Right lung (tissue), 2 donors: ENCODE measurements at regions not wholly inside any gene's neighbourhood (a gene's known extent, or its start where the extent isn't known, plus 50 kb on each side); places are given as distances from the start of the nearest gene placed in this dataset.
A peak's percentile ranks its signal among the peaks of the same experiment; 100 is the strongest.

Source experiments
- DNase-seq, 2 donors: peaks; one replicate each; pipeline ENCODE4 v3.0.0-alpha.2; 2013

DNA sequence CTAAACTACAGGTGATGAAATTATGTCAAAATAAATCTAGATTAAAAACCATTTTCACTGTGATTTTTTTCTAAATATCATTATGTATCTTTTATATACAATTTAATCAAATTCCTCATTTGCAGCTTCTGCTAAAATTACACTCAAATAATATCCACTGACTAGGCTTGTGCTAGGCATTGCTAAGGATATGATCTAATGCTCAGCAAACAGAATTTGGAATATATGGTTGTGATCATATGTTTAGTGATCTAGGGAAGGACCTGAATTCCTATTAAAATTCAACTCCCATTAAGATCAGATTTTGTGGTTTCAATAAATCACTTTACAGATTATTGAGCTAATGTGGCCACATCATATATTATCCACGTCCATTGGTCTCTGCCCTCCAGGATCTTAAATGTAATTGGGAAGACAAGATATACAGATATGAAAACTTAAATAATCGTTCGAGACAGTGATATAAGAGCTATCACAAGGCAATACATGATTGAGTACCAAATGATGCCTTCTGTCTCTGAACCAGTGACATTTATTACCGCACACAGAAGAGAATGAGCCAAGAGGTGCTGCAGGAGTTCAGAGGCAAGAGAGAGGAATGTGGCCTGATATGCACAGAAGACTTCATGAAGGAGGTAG, 206.0 kb upstream of the RPS6KA3 start:
- DNase-seq: no peak

- DNase-seq: no peak
Measured at GRCh38 chrX:20472148-20472547, 205.4 kb upstream of the RPS6KA3 start.

DNA sequence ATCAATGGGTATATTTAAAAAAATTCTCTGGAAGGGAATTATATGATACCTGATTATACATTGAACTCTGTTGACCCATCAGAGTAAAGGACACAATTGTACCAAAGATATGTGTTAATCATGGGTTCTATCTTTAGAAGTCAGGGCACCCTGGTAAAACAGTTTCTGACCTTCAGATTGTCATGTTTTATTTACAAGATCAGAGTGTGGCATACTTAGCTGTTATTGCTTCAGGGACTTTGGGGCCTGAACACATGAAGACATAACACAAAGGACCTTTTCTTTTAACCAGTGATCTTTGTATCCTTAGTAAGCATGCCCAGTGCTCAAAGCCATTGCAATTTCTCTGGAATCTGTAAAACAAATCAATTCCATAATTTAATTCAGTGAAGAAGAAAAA, 204.8 kb upstream of the RPS6KA3 start:
- DNase-seq: no peak

DNA sequence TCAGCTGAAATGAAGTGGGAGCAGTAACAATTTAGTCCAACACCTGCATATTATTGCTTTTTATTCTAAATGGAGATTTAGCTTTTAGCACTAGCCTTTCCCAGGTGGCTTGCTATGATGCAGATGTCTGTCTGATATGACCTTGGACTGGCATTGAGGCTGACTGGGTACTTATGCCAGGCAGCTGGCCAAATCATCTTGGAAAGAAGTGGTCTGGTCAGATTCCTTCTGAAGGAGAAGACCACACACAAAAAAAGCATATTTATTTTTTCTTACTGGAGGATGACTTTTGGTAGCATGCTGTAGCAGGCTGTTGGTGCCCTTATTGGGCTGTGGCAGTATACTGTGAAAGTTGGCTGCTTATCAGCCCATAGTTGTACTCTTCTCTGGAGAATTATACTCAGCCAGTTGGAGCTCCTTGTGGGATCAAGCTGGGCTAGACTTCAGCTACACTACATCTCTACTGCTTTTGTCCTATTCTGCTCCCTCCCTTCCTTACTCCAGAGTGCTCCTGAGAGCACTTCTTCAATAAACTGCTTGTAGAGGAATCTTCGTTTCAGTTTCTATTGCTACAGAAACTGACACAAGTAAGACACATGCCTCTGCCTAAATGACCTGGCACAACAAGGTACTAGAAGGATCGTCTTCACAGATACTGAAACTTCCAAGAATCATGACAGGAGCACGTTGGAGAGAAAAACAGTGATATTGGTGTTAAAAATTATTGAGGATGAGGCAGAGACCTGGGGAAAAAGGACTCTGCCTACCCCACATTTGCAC, 196.8 kb upstream of the RPS6KA3 start:
- no peak for DNase-seq

DNA sequence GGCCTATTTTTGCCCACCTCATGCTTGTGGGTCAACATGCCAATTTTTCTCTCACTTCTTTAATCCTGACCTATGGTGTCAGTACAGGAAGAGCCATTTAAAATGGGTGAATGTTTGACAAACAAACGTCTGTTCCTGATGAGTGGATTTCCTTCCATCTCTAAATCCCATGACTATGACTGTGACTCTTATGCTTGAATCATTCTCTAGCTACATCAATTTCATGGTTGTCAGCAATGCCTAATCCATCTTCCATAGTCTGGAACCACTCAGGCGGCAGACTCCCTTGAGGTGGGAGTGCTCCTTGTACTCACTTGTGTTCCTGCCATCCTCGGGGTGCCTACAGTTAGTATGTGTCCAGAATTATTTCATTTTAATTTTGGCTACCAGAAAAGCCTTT, 194.9 kb upstream of the RPS6KA3 start:
- no peak for DNase-seq

GRCh38 chrX:20461002-20461401, 194.3 kb upstream of the RPS6KA3 start:
- no peak for DNase-seq

- DNase-seq: no peak
Measured at GRCh38 chrX:20459410-20460350, 193.0 kb upstream of the RPS6KA3 start.

- no peak for DNase-seq
Measured at GRCh38 chrX:20456971-20457370, 190.3 kb upstream of the RPS6KA3 start.

DNA sequence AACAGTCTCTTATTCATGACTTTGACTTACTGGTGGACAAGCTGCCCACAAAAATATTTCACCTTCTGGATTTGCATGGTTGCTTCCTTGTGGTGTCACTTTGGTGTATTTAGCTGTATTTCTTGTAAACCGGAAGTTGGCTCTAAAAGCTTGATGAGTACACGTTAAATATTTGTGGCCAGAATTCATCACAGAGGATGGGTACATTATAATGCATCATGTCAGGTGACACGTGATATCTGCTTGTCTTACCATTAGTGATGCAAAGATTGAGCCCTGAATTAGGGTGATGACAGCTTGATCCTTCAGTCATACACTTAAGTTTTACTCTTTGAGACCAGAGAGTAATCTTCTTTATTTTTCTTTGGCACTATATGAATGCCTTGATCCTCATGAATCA, 188.3 kb upstream of the RPS6KA3 start:
- DNase-seq: no peak

- no peak for DNase-seq
Measured at GRCh38 chrX:20454117-20454516, 187.4 kb upstream of the RPS6KA3 start.

- DNase-seq: no peak
Measured at GRCh38 chrX:20452487-20452886, 185.8 kb upstream of the RPS6KA3 start.

DNA sequence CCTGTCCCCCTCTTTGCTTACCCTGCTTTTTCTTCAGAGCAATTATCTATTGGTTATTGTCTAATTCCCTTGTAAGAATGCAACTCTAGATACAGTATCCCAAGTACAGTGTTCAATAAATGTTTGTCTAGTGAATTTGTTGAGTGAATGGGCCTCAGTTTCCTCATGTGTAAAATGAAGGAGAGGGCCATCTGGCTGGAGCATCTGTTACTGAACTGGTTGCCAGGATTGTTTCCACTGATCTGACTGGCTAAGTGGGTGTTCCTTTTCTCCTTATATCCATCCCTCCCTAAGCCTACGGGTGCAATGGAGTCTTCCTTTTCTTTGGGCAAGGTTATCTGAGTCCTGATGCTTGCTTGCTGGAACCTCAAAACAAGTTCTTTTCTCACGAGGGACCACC, 185.2 kb upstream of the RPS6KA3 start:
- DNase-seq: no peak

DNA sequence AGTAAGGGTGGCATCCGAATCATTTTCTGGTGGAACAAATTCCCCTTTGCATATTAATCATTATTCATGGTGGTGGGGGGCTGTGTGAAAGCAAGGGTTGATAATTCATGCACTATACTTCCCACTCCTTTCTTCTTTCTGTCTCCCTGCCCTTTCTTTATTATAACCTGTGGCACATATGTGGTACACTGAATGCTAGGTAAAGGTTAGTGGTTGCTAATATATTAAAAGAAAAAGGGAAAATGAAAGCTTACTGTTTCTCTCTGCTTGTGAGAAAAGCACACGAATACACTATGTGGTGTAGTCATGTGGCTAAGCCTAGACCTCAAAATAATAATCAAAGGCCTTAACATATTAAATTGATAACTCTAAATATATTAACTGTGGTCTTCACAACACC, 178.4 kb upstream of the RPS6KA3 start:
- no peak for DNase-seq

GRCh38 chrX:20442597-20442996, 175.9 kb upstream of the RPS6KA3 start:
- peak; percentile 31 to 55 for DNase-seq

DNA sequence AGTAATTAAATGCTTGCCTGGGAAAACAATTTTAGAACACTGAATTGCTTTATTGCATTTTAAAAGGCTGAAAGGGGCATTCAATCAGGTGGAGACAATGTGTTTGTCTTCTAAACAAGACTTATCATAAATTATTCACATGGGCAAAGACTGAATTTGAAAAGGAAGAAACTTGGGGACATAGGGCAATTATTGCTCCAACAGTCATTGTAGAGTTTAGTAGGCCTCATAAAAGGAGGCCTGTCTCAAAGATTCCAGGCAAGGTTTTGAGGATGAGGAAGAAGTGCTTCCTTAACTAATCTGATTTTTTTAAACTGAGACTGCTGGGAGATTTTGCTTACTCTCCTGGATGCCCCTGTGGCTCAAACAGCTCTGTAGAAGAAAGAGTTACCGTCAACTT, 174.4 kb upstream of the RPS6KA3 start:
- no peak for DNase-seq

DNA sequence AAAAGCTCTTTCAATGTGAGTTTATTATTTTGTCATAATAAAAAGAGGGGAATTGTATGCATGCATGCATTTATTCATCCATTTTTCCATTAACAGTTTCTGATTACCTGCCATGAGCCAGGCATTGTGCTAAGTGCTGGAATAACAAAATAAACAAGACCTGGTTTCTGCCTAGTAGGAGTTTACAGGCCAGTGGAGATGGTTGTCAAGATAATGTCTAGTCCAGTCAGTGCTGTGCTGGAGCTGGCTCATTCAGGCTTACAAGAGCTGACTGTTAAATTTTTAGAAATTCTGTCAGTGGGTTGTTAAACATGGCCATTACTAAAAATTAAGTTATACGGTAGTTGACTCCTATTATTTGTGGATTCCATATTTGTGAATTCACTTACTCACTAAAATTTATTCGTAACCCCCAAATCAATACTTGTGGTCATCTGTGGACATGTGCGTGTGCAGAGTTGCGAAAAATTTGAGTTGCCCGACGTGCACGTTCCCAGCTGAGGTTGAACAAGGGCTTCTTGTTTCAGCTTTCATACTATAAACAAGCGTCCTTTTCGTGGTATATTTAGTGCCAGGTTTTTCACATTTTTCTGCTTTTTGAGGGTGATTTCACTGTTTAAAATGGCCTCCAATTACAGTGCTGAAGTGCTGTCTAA, 172.3 kb upstream of the RPS6KA3 start:
- DNase-seq: no peak

GRCh38 chrX:20437683-20438082, 171.0 kb upstream of the RPS6KA3 start:
- no peak for DNase-seq

DNA sequence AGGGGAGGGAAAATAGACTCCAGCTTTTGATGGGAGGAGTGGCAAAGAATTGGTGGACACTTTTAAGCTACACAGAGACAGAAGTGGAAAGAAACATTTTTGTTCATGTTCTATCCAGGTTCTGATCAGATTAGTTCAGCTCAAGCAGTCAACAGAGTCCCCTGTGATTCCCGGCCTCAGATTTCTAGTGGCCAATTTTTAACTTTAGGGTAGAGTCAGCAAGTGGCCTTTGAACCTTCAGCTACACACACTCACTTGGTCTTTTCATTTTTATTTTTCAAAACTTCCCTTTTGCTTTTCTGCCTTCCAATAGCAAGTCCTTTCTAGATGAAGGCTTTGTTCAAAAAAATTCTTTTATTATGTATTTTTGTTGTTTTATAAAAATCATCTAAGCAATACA, 169.2 kb upstream of the RPS6KA3 start:
- no peak for DNase-seq

DNA sequence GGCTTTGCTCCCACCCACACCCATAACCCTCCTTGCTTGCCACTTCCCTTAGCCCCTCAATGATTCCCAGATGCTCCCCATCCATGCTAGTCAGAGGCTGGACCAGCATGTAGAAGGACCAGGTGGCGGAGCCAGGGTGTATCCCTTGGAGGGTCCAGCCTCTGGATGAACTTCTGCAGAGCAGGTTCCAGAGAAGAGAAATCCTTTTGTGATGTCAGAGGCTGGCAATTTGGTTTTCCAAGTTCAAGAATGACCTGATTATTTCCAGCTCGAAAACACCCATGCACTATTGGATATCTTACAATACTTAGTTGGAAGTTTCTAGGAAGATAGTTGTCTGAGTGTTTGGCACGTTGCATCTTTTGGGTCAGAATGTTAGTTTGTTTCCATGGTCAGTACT, 168.3 kb upstream of the RPS6KA3 start:
- no peak for DNase-seq

DNA sequence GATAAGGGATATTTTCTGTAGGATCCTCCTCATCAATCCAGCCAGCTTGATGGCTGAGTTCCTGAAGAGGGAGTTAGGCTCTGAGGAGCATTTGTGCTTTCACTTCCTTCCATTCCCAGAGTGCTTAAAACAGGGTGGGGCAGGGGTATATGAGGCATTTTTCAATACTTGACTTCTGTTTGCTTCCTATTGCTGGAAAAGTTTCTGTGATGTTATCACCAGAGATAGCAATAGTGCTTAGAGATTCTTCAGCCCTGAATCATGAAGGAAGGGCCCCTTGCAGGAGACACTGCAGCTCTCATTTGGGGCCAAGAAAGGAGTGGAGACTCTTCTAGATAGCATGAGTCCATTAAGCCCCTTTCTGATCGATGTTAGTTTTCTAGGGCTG, 166.7 kb upstream of the RPS6KA3 start:
- DNase-seq: no peak

DNA sequence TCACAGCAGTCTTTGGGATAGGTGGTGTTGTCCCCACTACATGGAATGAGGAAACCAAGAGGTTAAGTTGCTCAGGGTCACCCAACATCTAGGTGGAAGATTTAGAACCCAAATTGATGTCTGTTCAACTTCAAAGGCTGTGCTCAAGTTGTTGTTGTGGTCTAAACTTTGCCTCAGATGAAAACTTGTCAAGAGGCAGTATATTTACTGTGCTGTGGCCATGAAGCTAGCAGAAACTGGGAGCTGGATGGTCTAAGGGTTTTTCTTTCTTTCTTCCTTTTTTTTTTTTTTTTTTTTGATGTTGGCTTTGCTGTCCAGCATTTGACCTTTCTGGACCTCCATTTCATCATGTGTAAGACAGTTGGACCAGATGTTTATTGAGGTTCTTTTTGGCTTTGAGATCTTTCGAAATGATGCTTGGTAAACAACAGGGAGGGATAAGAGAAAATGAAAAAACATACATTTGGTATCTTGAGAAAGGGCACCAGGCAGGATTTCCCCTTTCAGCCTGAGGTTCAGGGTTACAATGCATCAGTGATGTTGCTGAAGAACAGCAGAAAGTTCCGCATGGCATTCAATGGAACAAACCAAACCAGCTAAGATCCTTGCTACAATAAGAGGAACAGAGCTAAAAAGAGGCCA, 166.2 kb upstream of the RPS6KA3 start:
- DNase-seq: no peak

- no peak for DNase-seq
Measured at GRCh38 chrX:20432048-20432447, 165.3 kb upstream of the RPS6KA3 start.
